Parathyroid adenoma (tissue), 2 donors: ENCODE measurements at regions not wholly inside any gene's neighbourhood (a gene's known extent, or its start where the extent isn't known, plus 50 kb on each side); places are given as distances from the start of the nearest gene placed in this dataset.

Experiments
- H2AFZ ChIP-seq: fragments of 300-600 bp; sonication (generic); one replicate; pipeline ENCODE4 v1.7.0; 2017; ENCODE audit warnings: antibody characterized with exemption, mild to moderate bottlenecking
- H3K27ac ChIP-seq: fragments of 300-600 bp; sonication (generic); one replicate; pipeline ENCODE4 v1.7.0; 2017
- H3K27me3 ChIP-seq: fragments of 300-600 bp; sonication (generic); one replicate; pipeline ENCODE4 v1.7.0; 2017; ENCODE audit warnings: low read length; ENCODE audit not compliant: control insufficient read depth, insufficient read depth
- H3K36me3 ChIP-seq: fragments of 300-600 bp; sonication (generic); one replicate; pipeline ENCODE4 v1.7.0; 2017; ENCODE audit warnings: low read length; ENCODE audit not compliant: control insufficient read depth, insufficient read depth
- H3K4me1 ChIP-seq: fragments of 300-600 bp; sonication (generic); one replicate; pipeline ENCODE4 v1.7.0; 2017; ENCODE audit warnings: control low read depth
- H3K4me2 ChIP-seq: fragments of 300-600 bp; sonication (generic); one replicate; pipeline ENCODE4 v1.7.0; 2017; ENCODE audit warnings: low read length
- H3K4me3 ChIP-seq: fragments of 300-600 bp; sonication (generic); one replicate; pipeline ENCODE4 v1.7.0; 2017; ENCODE audit warnings: low read depth, low read length
- H3K79me2 ChIP-seq: fragments of 300-600 bp; sonication (generic); one replicate; pipeline ENCODE4 v1.7.0; 2017; ENCODE audit warnings: control low read depth
- H3K9ac ChIP-seq: fragments of 300-600 bp; sonication (generic); one replicate; pipeline ENCODE4 v1.7.0; 2017; ENCODE audit warnings: mild to moderate bottlenecking
- H3K9me3 ChIP-seq: fragments of 300-600 bp; sonication (generic); one replicate; pipeline ENCODE4 v1.7.0; 2017; ENCODE audit warnings: low read length; ENCODE audit not compliant: control insufficient read depth
- CTCF ChIP-seq: fragments of 300-600 bp; sonication (generic); IDR thresholded peaks from one replicate; pipeline ENCODE4 v1.7.0; 2017; ENCODE audit warnings: antibody characterized with exemption, mild to moderate bottlenecking
- donor health status: primary hyperparathyroidism.

DNA sequence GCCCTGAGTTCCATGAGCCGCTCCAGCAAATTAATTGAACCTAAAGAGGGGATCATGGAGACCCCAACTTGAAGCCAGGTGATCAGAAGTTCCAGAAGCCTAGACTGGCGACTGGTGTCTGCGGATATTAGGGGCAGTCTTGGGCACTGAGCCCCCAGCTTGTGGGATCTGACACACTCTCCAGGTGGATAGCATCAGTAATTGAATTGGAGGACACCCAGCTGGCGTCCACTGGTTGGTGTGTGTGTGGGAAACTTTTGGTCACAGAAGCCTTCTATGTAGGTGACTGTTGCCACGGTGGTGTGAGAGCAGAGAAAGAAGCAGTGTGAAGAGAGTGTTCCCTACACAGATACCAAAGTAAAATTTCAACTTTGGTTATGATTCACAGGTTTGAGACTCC lies 106.0 kb upstream of the ADPGK start:
- Histone ChIP-seq H3K4me3 (no peak overlapping the region), H3K4me2 (no peak overlapping the region), H3K79me2 (no peaks in the 10 kb centered on the region), H3K9ac (no peak overlapping the region), H3K27ac (no peak overlapping the region), H3K27me3 (no peaks in the 10 kb centered on the region), H3K9me3 (no peaks in the 10 kb centered on the region), H3K4me1 (no peaks in the 10 kb centered on the region), H2AFZ (no peak overlapping the region), H3K36me3 (no peaks in the 10 kb centered on the region)
- TF ChIP-seq CTCF, result no peak

DNA sequence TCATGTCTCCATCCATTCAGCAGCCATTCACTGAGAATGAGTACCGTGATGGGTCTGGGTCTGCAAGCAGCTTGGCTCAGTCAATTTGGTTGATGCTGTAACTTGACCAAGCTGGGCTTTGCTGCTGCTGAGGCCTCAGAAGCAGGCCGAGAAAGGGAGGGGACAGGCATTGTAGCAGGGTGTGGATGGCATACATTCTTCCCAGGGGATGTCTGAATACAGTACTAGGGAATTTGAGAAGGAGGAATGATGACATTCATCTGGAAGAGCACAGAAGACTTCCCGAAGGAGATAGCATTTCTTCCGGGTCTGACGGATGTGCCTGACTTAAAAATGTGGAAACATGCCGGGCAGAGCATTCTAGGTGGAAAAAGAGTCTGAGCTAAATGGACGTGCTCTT lies 105.3 kb upstream of the ADPGK start:
- no peak overlapping the region for H3K9ac ChIP-seq
- H3K4me2 ChIP-seq, result no peak overlapping the region
- no peak overlapping the region for H2AFZ ChIP-seq
- no peak overlapping the region for H3K27ac ChIP-seq
- H3K4me1 ChIP-seq, result no peaks in the 10 kb centered on the region
- no peaks in the 10 kb centered on the region for H3K9me3 ChIP-seq
- TF ChIP-seq CTCF, result no peak
- H3K4me3 ChIP-seq, result no peak overlapping the region
- no peaks in the 10 kb centered on the region for H3K36me3 ChIP-seq
- no peaks in the 10 kb centered on the region for H3K27me3 ChIP-seq
- H3K79me2 ChIP-seq, result no peaks in the 10 kb centered on the region

- Histone ChIP-seq H3K27me3 (no peaks in the 10 kb centered on the region), H3K27ac (no peak overlapping the region), H2AFZ (no peak overlapping the region), H3K4me3 (no peak overlapping the region), H3K4me1 (no peaks in the 10 kb centered on the region), H3K79me2 (no peaks in the 10 kb centered on the region), H3K9ac (no peak overlapping the region), H3K9me3 (no peaks in the 10 kb centered on the region), H3K36me3 (no peaks in the 10 kb centered on the region), H3K4me2 (no peak overlapping the region)
- no peak for TF ChIP-seq CTCF
Measured at GRCh38 chr15:72888211-72888610, 104.7 kb upstream of the ADPGK start.

DNA sequence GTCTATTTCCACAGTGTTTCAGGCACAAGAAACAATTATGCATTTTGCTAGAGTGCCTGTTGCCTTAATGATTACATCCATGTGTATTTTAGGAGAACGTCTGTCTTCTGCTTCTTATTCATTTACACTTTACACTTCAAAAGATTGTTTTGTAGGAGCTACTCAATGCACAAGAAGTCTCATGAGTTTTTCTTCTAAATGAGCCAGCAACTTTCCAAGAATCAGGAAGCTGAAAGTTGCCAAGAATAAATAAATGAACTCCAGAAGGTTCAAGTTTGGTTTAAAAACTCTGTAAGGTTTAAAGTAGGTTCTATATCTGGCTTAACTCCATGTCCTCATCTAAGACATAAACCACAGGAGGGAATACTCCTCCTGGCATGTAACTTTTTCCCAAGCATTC lies 103.8 kb upstream of the ADPGK start:
- Histone ChIP-seq H3K9me3 (no peaks in the 10 kb centered on the region), H3K27me3 (no peaks in the 10 kb centered on the region), H2AFZ (no peak overlapping the region), H3K27ac (no peak overlapping the region), H3K4me3 (no peak overlapping the region), H3K79me2 (no peaks in the 10 kb centered on the region), H3K4me1 (no peaks in the 10 kb centered on the region), H3K36me3 (no peaks in the 10 kb centered on the region), H3K4me2 (no peak overlapping the region), H3K9ac (no peak overlapping the region)
- TF ChIP-seq CTCF, result no peak

DNA sequence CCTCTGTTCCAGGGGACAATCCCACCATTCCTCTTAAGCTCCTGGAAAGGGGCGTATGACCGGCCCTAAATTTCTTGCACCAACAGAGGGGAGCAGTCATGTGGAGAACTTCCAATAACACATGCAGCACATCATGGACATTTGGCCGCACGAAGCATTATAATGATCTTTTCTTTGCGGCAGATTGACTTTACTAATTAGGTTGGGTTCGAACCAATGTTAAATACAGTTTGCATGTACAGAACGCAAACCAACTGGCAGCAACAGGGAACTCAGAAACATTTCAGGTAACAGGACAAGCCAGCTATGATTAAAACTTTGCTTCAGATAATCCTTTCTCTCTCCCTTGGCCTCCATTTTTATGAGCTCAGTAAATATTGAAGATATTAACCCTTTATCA lies 100.8 kb upstream of the ADPGK start:
- Histone ChIP-seq H3K4me1 (no peaks in the 10 kb centered on the region), H3K4me2 (no peak overlapping the region), H3K27ac (no peak overlapping the region), H3K79me2 (no peaks in the 10 kb centered on the region), H3K36me3 (no peaks in the 10 kb centered on the region), H3K9me3 (no peaks in the 10 kb centered on the region), H3K9ac (no peak overlapping the region), H3K4me3 (no peak overlapping the region), H2AFZ (no peak overlapping the region), H3K27me3 (no peaks in the 10 kb centered on the region)
- TF ChIP-seq CTCF, result no peak
